ENCODE measurements at regions not wholly inside any gene's neighbourhood (a gene's known extent, or its start where the extent isn't known, plus 50 kb on each side); places are given as distances from the start of the nearest gene placed in this dataset.
A peak's percentile ranks its signal among the peaks of the same experiment; 100 is the strongest.
"Not testable (repeated sequence)": the region's sequence is repeated elsewhere in the genome, so short reads cannot be mapped to it uniquely, and the experiment has no call there.

- DNase-seq (ENCODE audit: low spot score), result no peak
- intact Hi-C loops (cut with DNase I), result no loop called here
Observed at GRCh38 chr10:30686708-30687107, 57.2 kb upstream of the LYZL2 start.

GRCh38 chr10:30683496-30683895, 53.9 kb upstream of the LYZL2 start:
- intact Hi-C loops (cut with DNase I), result no loop called here
- DNase-seq (ENCODE audit: low spot score), result no peak

- intact Hi-C loops (cut with DNase I), result not testable (repeated sequence)
Observed at GRCh38 chr10:30682377-30683199, 53.0 kb upstream of the LYZL2 start.

GRCh38 chr10:30680908-30681307, 51.4 kb upstream of the LYZL2 start:
- intact Hi-C loops (cut with DNase I), result no loop called here
- no peak for DNase-seq (ENCODE audit: low spot score)

More at GRCh38 chr10:30682377-30683199, 53.0 kb upstream of the LYZL2 start:
- peak; percentile 86 for DNase-seq (ENCODE audit: low spot score)
